SK-N-SH (cell line): ENCODE measurements at regions not wholly inside any gene's neighbourhood (a gene's known extent, or its start where the extent isn't known, plus 50 kb on each side); places are given as distances from the start of the nearest gene placed in this dataset.

Source experiments
- EP300 ChIP-seq, 2 experiments: IDR thresholded peaks; 2 replicates each; pipeline versions ENCODE4 v1.4.0 to v1.6.1; 2012; ENCODE audit warnings: borderline replicate concordance in 1 of 2, low read depth in 1 of 2, low read length in 1 of 2
- EZH2phosphoT487 ChIP-seq: fragments of 200-600 bp; sonication (generic); IDR thresholded peaks from 2 replicates; pipeline ENCODE4 v1.6.1; 2017; ENCODE audit warnings: low read depth, mixed run types, mild to moderate bottlenecking, antibody characterized with exemption, moderate library complexity, borderline replicate concordance
- GABPA ChIP-seq: IDR thresholded peaks from 2 replicates; pipeline ENCODE4 v1.4.0; 2012; ENCODE audit warnings: low read depth, mild to moderate bottlenecking
- RAD21 ChIP-seq: IDR thresholded peaks from 2 replicates; pipeline ENCODE4 v1.6.1; 2012; ENCODE audit warnings: mild to moderate bottlenecking, low read length
- RCOR1 ChIP-seq: fragments of 150-350 bp; IDR thresholded peaks from 2 replicates; pipeline ENCODE4 v1.6.1; 2017; ENCODE audit warnings: antibody characterized with exemption, low read length
- TAF1 ChIP-seq: IDR thresholded peaks from 2 replicates; pipeline ENCODE4 v1.6.1; 2012; ENCODE audit warnings: low read depth, mild to moderate bottlenecking, low read length, moderate library complexity, borderline replicate concordance
- TF ChIP-seq, protein P1 (sequence below): fragments of 200-600 bp; sonication (generic); IDR thresholded peaks from 2 replicates; pipeline ENCODE4 v1.6.1; 2017; ENCODE audit warnings: antibody characterized with exemption, mild to moderate bottlenecking, moderate library complexity
- TF ChIP-seq, protein P2 (sequence below): fragments of 150-350 bp; IDR thresholded peaks from 2 replicates; pipeline ENCODE4 v1.6.1; 2017; ENCODE audit warnings: antibody characterized with exemption, low read length, low read depth, borderline replicate concordance
- TF ChIP-seq, protein P3 (sequence below): IDR thresholded peaks from 2 replicates; pipeline ENCODE4 v1.6.1; 2012; ENCODE audit warnings: mild to moderate bottlenecking, low read depth, low read length, moderate library complexity
- TF ChIP-seq, protein P4 (sequence below): IDR thresholded peaks from 2 replicates; pipeline ENCODE4 v1.4.0; 2012; ENCODE audit warnings: low read depth, borderline replicate concordance

DNA sequence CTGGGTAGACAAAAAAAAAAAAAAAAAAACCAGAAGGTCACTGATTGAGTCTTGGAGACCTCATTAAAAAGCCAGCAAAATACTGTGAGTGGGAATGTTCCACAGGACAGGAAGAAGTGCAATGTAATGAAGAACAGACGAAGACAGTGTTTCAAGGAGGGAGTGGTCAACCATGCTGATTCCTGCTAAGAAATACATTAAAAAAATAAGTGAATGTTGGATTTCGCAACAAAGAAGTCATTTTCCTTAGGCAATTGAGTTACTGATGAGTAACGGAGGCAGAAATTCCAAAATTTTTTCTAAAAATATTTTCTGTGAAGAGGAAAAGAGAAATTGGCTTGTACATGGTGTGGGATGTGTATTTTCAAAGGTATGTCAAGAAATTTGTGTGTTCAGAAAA, 94.3 kb upstream of the FAM47B start:
- TF ChIP-seq, protein P1, sequence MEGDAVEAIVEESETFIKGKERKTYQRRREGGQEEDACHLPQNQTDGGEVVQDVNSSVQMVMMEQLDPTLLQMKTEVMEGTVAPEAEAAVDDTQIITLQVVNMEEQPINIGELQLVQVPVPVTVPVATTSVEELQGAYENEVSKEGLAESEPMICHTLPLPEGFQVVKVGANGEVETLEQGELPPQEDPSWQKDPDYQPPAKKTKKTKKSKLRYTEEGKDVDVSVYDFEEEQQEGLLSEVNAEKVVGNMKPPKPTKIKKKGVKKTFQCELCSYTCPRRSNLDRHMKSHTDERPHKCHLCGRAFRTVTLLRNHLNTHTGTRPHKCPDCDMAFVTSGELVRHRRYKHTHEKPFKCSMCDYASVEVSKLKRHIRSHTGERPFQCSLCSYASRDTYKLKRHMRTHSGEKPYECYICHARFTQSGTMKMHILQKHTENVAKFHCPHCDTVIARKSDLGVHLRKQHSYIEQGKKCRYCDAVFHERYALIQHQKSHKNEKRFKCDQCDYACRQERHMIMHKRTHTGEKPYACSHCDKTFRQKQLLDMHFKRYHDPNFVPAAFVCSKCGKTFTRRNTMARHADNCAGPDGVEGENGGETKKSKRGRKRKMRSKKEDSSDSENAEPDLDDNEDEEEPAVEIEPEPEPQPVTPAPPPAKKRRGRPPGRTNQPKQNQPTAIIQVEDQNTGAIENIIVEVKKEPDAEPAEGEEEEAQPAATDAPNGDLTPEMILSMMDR: no peak
- TF ChIP-seq, protein P2, sequence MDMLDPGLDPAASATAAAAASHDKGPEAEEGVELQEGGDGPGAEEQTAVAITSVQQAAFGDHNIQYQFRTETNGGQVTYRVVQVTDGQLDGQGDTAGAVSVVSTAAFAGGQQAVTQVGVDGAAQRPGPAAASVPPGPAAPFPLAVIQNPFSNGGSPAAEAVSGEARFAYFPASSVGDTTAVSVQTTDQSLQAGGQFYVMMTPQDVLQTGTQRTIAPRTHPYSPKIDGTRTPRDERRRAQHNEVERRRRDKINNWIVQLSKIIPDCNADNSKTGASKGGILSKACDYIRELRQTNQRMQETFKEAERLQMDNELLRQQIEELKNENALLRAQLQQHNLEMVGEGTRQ: no peak
- TF ChIP-seq TAF1: no peak
- TF ChIP-seq, protein P3, sequence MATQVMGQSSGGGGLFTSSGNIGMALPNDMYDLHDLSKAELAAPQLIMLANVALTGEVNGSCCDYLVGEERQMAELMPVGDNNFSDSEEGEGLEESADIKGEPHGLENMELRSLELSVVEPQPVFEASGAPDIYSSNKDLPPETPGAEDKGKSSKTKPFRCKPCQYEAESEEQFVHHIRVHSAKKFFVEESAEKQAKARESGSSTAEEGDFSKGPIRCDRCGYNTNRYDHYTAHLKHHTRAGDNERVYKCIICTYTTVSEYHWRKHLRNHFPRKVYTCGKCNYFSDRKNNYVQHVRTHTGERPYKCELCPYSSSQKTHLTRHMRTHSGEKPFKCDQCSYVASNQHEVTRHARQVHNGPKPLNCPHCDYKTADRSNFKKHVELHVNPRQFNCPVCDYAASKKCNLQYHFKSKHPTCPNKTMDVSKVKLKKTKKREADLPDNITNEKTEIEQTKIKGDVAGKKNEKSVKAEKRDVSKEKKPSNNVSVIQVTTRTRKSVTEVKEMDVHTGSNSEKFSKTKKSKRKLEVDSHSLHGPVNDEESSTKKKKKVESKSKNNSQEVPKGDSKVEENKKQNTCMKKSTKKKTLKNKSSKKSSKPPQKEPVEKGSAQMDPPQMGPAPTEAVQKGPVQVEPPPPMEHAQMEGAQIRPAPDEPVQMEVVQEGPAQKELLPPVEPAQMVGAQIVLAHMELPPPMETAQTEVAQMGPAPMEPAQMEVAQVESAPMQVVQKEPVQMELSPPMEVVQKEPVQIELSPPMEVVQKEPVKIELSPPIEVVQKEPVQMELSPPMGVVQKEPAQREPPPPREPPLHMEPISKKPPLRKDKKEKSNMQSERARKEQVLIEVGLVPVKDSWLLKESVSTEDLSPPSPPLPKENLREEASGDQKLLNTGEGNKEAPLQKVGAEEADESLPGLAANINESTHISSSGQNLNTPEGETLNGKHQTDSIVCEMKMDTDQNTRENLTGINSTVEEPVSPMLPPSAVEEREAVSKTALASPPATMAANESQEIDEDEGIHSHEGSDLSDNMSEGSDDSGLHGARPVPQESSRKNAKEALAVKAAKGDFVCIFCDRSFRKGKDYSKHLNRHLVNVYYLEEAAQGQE: no peak
- TF ChIP-seq RCOR1: no peak
- TF ChIP-seq EZH2phosphoT487: no peak
- TF ChIP-seq GABPA: no peak
- no peak for TF ChIP-seq EP300 (IDR thresholded peaks at IDR 0.05; ENCODE audit: borderline replicate concordance in 1 of 2, low read depth in 1 of 2, low read length in 1 of 2)
- no peak for TF ChIP-seq RAD21
- TF ChIP-seq, protein P4, sequence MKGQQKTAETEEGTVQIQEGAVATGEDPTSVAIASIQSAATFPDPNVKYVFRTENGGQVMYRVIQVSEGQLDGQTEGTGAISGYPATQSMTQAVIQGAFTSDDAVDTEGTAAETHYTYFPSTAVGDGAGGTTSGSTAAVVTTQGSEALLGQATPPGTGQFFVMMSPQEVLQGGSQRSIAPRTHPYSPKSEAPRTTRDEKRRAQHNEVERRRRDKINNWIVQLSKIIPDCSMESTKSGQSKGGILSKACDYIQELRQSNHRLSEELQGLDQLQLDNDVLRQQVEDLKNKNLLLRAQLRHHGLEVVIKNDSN: no peak
